Left hindlimb (tissue), 1 donor: ENCODE measurements at regions not wholly inside any gene's neighbourhood (a gene's known extent, or its start where the extent isn't known, plus 50 kb on each side); places are given as distances from the start of the nearest gene placed in this dataset.
"Not testable (repeated sequence)": the region's sequence is repeated elsewhere in the genome, so short reads cannot be mapped to it uniquely, and the experiment has no call there.

Experiments
- DNase-seq: peaks from one replicate; pipeline ENCODE4 v3.0.0-alpha.2; 2018

DNA sequence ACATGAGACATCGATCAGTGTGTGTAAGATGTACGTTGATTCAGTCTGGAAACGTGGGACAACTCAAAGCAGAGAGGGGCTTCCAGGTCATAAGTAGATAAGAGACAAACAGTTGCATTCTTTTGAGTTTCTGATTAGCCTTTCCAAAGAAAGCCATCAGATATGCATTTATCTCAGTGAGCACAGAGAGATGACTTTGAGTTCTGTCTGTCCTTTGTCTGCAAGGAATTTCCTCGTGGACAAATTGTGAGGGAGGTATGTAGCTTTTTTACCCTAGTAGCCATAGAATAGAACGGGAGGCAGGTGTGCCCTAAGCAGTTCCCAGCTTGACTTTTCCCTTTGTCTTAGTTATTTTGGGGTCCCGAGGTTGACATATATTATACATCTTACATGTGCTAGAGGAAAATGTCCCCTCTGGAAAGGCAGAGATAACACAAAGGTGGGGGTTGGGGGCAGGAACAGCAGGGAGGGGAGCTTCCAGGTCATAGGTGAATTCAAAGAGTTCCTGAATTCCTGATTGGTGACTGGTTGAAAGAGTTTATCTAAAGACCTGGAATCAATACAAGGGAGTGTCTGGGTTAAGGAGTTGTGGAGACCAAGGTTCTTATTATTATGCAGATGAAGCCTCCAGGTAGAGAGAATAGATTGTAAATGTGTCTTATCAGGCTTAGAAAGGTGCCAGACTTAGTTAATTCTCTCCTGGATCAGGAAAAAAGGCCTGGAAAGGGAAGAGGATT lies 237.0 kb downstream of the NFATC2 start:
- DNase-seq = no peak

GRCh38 chr20:51303731-51304670 lies 238.5 kb downstream of the NFATC2 start:
- DNase-seq = no peak

DNA sequence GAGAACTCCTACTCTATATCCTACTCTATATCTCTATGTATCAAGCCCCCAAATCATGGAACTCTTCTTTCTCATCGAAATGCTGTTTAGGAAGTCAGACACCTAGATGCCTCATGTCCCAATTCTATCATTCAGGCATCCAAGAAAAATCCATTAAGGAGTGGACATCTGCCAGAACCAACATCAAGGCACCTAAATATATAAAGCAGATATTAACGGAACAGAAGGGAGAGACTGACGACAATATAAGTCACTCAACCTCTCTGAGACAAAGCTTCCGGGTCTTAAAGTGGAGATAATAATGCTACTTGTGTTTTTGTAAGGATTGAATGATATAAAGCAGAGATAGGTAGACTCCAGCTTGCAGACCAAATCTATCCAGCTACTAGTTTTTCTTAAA lies 241.5 kb downstream of the NFATC2 start:
- DNase-seq = no peak

DNA sequence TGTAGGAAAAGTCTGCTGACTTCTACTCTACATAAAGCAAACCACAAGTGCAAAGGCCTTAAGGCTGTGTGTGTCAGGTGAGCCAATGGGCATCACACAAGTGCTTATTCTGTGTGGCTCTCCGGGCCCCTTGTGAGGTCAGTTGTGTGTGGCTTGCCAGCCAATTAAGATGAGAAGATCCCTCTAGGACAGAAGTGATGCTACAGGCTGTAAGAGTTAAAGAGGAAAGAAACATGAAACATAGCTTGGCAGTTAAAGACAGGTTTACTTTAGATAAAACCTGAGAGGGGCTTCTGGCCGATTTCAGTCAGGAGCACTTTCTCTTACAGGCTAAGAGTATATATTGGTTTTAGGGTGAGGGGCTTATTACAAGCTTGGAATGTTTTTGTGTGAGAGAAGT lies 242.4 kb downstream of the NFATC2 start:
- DNase-seq = no peak

DNA sequence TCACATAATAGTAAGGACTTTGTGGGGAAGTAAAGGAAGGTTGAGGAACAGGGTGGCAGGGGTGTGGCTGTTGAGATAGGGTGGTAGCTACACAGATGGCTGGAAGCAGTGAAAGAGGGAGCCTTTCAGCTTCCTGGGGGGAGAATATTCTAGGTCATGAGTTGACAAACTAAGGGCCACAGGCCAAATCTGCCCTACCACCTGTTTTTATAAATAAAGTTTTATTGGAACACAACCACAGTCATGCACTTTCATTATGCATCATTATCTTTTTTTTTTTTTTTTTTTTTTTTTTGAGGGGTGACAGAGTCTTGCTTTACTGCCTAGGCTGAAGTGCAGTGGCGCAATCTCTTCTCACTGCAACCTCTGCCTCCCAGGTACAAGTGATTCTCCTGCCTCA lies 243.1 kb downstream of the NFATC2 start:
- DNase-seq = no peak

- no peak for DNase-seq
Observed at GRCh38 chr20:51298141-51298749, 244.3 kb downstream of the NFATC2 start.

DNA sequence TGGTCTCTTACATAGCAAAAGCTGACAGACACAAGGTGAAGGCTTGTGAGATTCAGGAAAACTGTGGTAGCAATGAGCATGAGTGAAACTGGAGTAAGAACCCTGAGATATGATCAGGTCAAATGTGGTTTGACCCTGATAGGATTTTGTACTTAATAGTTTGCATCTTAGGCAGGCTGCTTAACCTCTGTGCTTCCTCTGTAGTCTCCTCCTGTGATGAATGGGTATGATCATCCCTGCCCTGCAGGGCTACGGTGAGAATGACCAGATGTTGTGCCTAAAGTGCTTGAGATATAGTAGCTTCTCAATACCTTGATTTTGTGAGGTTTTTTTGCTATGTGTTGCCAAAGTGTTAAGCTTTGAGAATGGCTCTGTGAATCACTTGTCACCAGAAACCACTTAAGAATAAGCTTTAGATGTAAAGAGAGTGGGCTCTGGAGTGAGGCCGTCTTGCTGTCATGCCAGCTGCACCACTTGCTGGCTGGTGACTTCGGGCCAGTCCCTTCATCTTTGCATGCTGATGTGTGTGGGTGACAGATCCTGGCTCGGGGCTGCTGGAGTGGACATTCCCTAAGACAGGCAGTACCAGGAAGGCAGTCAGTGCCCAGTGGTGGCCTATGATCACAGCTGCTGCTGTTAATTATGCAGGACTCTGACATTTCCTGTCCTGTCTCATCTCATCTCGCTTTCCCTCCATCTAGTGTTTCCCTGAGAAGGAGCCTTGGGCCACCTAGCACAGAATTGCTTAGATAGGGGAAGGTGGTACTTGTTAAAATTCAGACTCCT lies 254.7 kb downstream of the NFATC2 start:
- no peak for DNase-seq

- no peak for DNase-seq
Observed at GRCh38 chr20:51286758-51287157, 255.8 kb downstream of the NFATC2 start.

- no peak for DNase-seq
Observed at GRCh38 chr20:51285684-51286083, 256.8 kb downstream of the NFATC2 start.

- DNase-seq = no peak
Observed at GRCh38 chr20:51284871-51285270, 257.6 kb downstream of the NFATC2 start.

GRCh38 chr20:51284176-51284575 lies 258.3 kb downstream of the NFATC2 start:
- DNase-seq = no peak

GRCh38 chr20:51281521-51281920 lies 258.6 kb upstream of the KCNG1 start:
- no peak for DNase-seq

DNA sequence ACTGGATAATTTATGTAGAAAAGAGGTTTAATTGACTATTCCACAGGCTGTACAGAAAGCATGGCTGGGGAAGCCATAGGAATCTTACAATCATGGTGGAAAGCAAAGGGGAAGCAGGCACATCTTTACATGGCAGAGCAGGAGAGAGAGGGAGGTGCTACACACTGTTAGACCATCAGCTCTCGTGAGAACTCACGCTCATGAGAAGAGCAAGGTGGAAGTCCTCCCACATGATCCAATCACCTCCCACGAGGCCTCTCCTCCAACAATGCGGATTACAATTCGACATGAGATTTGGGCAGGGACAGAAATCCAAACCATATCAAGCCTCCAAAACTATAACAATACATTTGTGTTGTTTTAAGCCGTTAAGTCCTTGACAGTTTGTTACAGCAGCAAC lies 257.1 kb upstream of the KCNG1 start:
- DNase-seq = no peak

- no peak for DNase-seq
Observed at GRCh38 chr20:51277961-51278360, 255.1 kb upstream of the KCNG1 start.

DNA sequence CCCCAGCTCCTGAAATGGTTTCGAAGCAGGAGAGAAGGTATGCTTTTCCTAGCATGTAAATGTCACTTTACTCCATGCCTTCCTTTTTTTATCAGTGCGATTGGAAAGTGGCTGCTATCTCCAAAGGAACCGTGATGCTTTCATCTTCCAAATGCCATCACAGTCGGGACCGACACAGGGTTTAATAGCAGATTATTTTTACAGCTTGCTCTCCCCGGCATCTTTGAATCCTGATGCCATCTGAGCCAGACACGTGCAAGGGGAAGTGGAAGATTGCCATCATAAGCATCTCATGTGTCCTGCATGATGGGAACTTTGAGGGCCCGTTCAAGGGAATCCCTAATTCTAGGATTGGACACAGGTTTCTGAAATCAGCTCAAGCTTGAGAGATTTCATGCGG lies 253.4 kb upstream of the KCNG1 start:
- no peak for DNase-seq

- DNase-seq = no peak
Observed at GRCh38 chr20:51275826-51276225, 252.9 kb upstream of the KCNG1 start.

- DNase-seq = no peak
Observed at GRCh38 chr20:51275181-51275580, 252.3 kb upstream of the KCNG1 start.

- DNase-seq = no peak
Observed at GRCh38 chr20:51272401-51272800, 249.5 kb upstream of the KCNG1 start.

GRCh38 chr20:51271931-51272330 lies 249.0 kb upstream of the KCNG1 start:
- no peak for DNase-seq

DNA sequence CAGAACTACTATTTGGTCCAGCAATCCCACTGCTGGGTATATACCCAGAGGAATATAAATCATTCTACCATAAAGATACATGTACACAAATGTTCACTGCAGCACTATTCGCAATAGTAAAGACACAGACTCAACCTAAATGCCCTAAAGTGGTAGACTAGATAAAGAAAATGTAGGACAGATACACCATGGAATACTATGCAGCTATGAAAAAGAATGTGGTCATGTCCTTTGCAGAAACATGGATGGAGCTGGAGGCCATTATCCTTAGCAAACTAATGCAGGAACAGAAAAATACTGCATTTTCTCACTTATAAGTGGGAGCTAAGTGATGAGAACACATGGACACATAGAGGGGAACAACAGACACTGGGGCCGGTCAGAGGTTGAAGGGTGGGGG lies 248.4 kb upstream of the KCNG1 start:
- DNase-seq = not testable (repeated sequence)

GRCh38 chr20:51269671-51270070 lies 246.8 kb upstream of the KCNG1 start:
- no peak for DNase-seq

DNA sequence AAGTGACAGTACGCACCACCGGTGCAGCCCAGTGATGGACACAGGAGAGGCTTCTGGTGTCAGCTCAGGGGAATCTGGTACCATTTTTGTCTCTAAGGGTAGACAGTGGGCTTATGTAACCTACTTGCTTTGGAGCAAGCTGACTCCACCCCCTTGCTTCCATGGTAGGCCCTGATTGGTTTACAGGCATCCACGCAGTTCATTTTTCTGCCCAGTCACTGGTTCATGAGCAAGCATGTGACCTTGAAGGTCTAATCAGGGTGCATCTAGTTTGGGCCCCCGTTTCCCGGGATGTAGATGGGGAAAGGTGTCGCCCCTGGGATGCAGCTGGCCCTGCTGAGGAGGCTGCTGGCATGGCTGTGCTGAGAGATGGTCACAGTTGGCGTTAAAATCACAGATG lies 244.8 kb upstream of the KCNG1 start:
- no peak for DNase-seq

DNA sequence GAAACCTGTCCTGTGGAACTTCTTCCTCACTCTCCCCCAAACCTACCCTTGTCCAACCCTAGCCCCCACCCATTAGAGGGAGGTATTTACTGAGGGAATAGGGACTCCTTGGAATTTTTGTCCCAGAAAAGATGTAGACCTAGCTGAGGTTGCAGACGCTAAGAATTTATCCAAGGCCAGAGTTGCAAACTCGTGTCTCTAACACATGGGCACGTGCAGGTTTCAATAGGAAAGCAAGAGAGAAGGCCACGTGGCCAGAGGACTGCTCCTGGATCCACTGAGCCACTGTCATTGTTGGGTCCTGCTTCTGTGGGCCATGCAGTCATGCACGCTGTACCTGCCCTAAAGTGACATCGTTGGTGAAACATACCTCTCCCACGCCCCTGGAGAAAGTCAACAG lies 243.4 kb upstream of the KCNG1 start:
- DNase-seq = no peak
